ENCODE measurements at regions not wholly inside any gene's neighbourhood (a gene's known extent, or its start where the extent isn't known, plus 50 kb on each side); places are given as distances from the start of the nearest gene placed in this dataset.

DNA sequence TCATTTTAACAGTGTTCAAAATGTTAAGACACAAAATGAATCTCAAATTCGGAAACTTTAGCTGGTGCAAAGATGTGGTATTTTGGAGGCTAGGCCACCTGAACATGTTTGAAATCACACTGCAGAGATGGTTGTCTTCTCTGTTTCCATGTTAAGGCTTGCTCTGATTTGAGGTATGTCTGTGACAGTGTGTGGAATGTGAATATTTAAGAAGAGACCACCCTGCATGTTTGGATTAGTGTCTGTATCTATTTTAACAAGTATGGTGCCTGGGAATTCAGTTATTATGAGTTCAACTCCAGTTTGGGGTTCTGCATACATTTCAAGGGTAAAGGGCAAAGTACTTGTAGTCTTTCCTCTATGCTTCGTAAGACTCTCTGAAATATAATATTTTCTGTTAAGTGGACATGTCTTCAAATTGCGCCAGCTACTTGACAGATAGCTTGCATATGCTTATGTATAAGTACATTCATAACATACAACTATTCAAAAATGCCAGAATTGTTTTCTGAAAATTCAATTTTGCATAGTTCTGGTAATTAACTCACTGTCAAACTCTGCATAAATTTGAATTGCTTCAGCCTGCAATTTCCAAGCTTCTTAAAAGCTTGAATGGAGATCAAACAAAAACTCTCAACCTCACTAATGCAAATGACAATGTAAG lies 424.0 kb downstream of the ADAMTS20 start:
- TF ChIP-seq KLF1 (tag by site-specific recombination; IDR thresholded peaks at IDR 0.05) (no peak), ZNF76 (tag by site-specific recombination; IDR thresholded peaks at IDR 0.05; ENCODE audit: borderline replicate concordance, low read depth) (no peak), ZBTB21 (tag by site-specific recombination; IDR thresholded peaks at IDR 0.05) (no peak), ZNF132 (tag by site-specific recombination; IDR thresholded peaks at IDR 0.05; ENCODE audit: borderline replicate concordance) (no peak)
- TF ChIP-seq, protein P1, sequence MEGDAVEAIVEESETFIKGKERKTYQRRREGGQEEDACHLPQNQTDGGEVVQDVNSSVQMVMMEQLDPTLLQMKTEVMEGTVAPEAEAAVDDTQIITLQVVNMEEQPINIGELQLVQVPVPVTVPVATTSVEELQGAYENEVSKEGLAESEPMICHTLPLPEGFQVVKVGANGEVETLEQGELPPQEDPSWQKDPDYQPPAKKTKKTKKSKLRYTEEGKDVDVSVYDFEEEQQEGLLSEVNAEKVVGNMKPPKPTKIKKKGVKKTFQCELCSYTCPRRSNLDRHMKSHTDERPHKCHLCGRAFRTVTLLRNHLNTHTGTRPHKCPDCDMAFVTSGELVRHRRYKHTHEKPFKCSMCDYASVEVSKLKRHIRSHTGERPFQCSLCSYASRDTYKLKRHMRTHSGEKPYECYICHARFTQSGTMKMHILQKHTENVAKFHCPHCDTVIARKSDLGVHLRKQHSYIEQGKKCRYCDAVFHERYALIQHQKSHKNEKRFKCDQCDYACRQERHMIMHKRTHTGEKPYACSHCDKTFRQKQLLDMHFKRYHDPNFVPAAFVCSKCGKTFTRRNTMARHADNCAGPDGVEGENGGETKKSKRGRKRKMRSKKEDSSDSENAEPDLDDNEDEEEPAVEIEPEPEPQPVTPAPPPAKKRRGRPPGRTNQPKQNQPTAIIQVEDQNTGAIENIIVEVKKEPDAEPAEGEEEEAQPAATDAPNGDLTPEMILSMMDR (tag by site-specific recombination; IDR thresholded peaks at IDR 0.05), result no peak
